Astrocyte (in vitro differentiated cells and primary cell): ENCODE measurements at regions not wholly inside any gene's neighbourhood (a gene's known extent, or its start where the extent isn't known, plus 50 kb on each side); places are given as distances from the start of the nearest gene placed in this dataset.
"Not testable (repeated sequence)": the region's sequence is repeated elsewhere in the genome, so short reads cannot be mapped to it uniquely, and the experiment has no call there.

ENCODE experiments used
- DNase-seq: peaks from one replicate; pipeline ENCODE4 v3.0.0-alpha.2; 2010; ENCODE audit warnings: low read depth
- FAIRE-seq: peaks from 2 replicates; lab custom pipeline; 2011; peaks lifted over from hg19 to GRCh38; lab: Jason Lieb, UNC
- H2AFZ ChIP-seq: 2 replicates; pipeline ENCODE4 v1.6.0; 2012; ENCODE audit warnings: low read depth, low read length, inconsistent platforms
- H3K27ac ChIP-seq: 2 replicates; pipeline ENCODE4 v1.5.1; 2011; ENCODE audit warnings: low read depth, low read length, inconsistent platforms
- H3K27me3 ChIP-seq: 2 replicates; pipeline ENCODE4 v1.6.0; 2011; ENCODE audit warnings: low read length, inconsistent platforms; ENCODE audit not compliant: insufficient read depth
- H3K36me3 ChIP-seq: 2 replicates; pipeline ENCODE4 v1.5.1; 2011; ENCODE audit warnings: low read length, inconsistent platforms; ENCODE audit not compliant: insufficient read depth
- H3K4me1 ChIP-seq: 2 replicates; pipeline ENCODE4 v1.5.1; 2011; ENCODE audit warnings: low read length, inconsistent platforms; ENCODE audit not compliant: insufficient read depth
- H3K4me2 ChIP-seq: 2 replicates; pipeline ENCODE4 v1.6.0; 2012; ENCODE audit warnings: low read length, inconsistent platforms
- H3K4me3 ChIP-seq: 2 replicates; pipeline ENCODE4 v1.5.1; 2011; ENCODE audit warnings: low read depth, mild to moderate bottlenecking, low read length, inconsistent platforms; ENCODE audit not compliant: insufficient read depth
- H3K79me2 ChIP-seq: 2 replicates; pipeline ENCODE4 v1.6.0; 2012; ENCODE audit warnings: mild to moderate bottlenecking, low read length, inconsistent platforms; ENCODE audit not compliant: insufficient read depth
- H3K9ac ChIP-seq: 2 replicates; pipeline ENCODE4 v1.6.0; 2012; ENCODE audit warnings: mild to moderate bottlenecking, low read length, inconsistent platforms
- H3K9me3 ChIP-seq: 2 replicates; pipeline ENCODE4 v1.5.1; 2012; ENCODE audit warnings: low read depth, mild to moderate bottlenecking, low read length, inconsistent platforms; ENCODE audit not compliant: insufficient read depth
- H4K20me1 ChIP-seq: 2 replicates; pipeline ENCODE4 v1.6.0; 2012; ENCODE audit warnings: low read length, inconsistent platforms; ENCODE audit not compliant: insufficient read depth
- H3K27ac Mint-ChIP-seq: one replicate; pipeline ENCODE4 v1.8.0; 2021; ENCODE audit warnings: mild to moderate bottlenecking, mixed read lengths; ENCODE audit not compliant: unreplicated experiment
- H3K27me3 Mint-ChIP-seq: one replicate; pipeline ENCODE4 v1.8.0; 2021; ENCODE audit warnings: low read depth, mixed read lengths; ENCODE audit not compliant: unreplicated experiment
- H3K36me3 Mint-ChIP-seq: one replicate; pipeline ENCODE4 v1.8.0; 2021; ENCODE audit warnings: low read depth, mixed read lengths; ENCODE audit not compliant: unreplicated experiment
- H3K4me1 Mint-ChIP-seq: one replicate; pipeline ENCODE4 v1.8.0; 2021; ENCODE audit warnings: low read depth, mixed read lengths; ENCODE audit not compliant: unreplicated experiment
- H3K4me3 Mint-ChIP-seq: one replicate; pipeline ENCODE4 v1.8.0; 2021; ENCODE audit warnings: mild to moderate bottlenecking, moderate library complexity, mixed read lengths; ENCODE audit not compliant: unreplicated experiment
- H3K9me3 Mint-ChIP-seq: one replicate; pipeline ENCODE4 v1.8.0; 2021; ENCODE audit warnings: mild to moderate bottlenecking, mixed read lengths; ENCODE audit not compliant: unreplicated experiment
- EZH2 ChIP-seq: IDR thresholded peaks from 2 replicates; pipeline ENCODE4 v1.6.1; 2012; ENCODE audit warnings: mild to moderate bottlenecking, low read length, inconsistent platforms; ENCODE audit not compliant: insufficient read depth
- TF ChIP-seq, protein P1 (sequence below): IDR thresholded peaks from 2 replicates; pipeline ENCODE4 v1.5.1; 2011; ENCODE audit warnings: low read depth, mild to moderate bottlenecking, inconsistent platforms, low read length, moderate library complexity; ENCODE audit not compliant: insufficient read depth

DNA sequence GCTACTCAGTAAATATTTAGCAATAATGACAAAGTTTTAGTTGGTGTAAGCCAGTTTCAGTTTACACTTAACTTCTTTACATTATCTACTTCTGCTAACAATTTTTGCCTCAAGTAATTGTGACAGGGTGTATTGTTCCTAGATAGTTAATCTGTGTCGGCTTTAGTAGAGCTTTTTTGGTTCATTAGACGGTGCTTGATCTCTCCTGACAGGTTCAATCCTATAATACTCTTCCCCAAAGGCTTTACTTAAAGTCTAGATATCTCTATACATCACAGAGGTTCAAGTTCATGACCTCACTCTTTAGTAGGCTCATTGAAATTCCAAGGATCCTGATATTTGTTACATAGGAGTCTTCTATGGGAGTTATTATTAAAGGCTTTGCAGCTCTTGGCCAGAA is 365.6 kb upstream of the DPPA4 start:
- no peaks in the 10 kb centered on the region for H3K79me2 ChIP-seq

GRCh38 chr3:109705133-109705532 is 367.8 kb upstream of the DPPA4 start:
- H3K9me3 Mint-ChIP-seq, H3K4me3 ChIP-seq, H3K27ac ChIP-seq, DNase-seq, H3K79me2 ChIP-seq, H3K4me2 ChIP-seq, H3K36me3 Mint-ChIP-seq, H3K4me3 Mint-ChIP-seq, H3K27me3 ChIP-seq, H3K27me3 Mint-ChIP-seq, H4K20me1 ChIP-seq, H3K36me3 ChIP-seq, H2AFZ ChIP-seq, H3K27ac Mint-ChIP-seq, FAIRE-seq, H3K9me3 ChIP-seq, H3K9ac ChIP-seq: not testable (repeated sequence)
- peaks cover 10% of the 10 kb centered on the region for H3K4me1 ChIP-seq
- H3K4me1 Mint-ChIP-seq, result peaks cover 11% of the 10 kb centered on the region

More for the DNA sequence above, 365.6 kb upstream of the DPPA4 start:
- DNase-seq (no peak), FAIRE-seq (no peak)
- TF ChIP-seq, protein P1, sequence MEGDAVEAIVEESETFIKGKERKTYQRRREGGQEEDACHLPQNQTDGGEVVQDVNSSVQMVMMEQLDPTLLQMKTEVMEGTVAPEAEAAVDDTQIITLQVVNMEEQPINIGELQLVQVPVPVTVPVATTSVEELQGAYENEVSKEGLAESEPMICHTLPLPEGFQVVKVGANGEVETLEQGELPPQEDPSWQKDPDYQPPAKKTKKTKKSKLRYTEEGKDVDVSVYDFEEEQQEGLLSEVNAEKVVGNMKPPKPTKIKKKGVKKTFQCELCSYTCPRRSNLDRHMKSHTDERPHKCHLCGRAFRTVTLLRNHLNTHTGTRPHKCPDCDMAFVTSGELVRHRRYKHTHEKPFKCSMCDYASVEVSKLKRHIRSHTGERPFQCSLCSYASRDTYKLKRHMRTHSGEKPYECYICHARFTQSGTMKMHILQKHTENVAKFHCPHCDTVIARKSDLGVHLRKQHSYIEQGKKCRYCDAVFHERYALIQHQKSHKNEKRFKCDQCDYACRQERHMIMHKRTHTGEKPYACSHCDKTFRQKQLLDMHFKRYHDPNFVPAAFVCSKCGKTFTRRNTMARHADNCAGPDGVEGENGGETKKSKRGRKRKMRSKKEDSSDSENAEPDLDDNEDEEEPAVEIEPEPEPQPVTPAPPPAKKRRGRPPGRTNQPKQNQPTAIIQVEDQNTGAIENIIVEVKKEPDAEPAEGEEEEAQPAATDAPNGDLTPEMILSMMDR, result no peak
- TF ChIP-seq EZH2, result no peak
- Histone ChIP-seq H3K27me3 (no peaks in the 10 kb centered on the region), H3K36me3 (no peaks in the 10 kb centered on the region), H3K27ac (no peak overlapping the region), H2AFZ (no peak overlapping the region), H4K20me1 (no peaks in the 10 kb centered on the region), H3K9me3 (no peaks in the 10 kb centered on the region), H3K9ac (no peak overlapping the region), H3K4me2 (peak overlapping the region; percentile 10), H3K4me1 (peaks cover 10% of the 10 kb centered on the region), H3K4me3 (no peak overlapping the region)
- Mint-ChIP-seq H3K4me3 (no peak overlapping the region), H3K27me3 (no peaks in the 10 kb centered on the region), H3K4me1 (peaks cover 11% of the 10 kb centered on the region), H3K27ac (no peak overlapping the region), H3K36me3 (no peaks in the 10 kb centered on the region), H3K9me3 (peaks cover 3% of the 10 kb centered on the region)

DNA sequence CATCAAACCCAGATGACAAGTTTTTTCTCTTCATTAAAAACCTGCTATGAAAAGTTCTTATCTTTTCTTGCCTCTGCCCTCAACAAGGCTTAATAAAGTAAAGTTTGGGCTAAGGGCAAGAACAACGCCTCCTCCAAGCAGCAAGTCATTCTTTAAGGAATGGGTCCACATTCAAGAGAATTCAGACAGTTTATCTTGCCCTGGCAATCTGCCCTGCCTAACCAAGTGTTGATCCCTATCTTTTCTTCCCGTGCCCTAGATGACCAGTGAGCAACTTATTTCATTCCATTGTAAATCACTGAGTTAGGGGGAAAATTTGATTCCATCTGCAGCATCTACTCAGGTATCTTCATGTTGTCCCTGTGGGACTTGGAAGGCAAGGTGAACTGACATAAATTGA is 370.3 kb upstream of the DPPA4 start:
- no peak overlapping the region for H3K4me3 ChIP-seq
- Mint-ChIP-seq H3K27me3 (no peaks in the 10 kb centered on the region), H3K4me3 (no peak overlapping the region), H3K36me3 (no peaks in the 10 kb centered on the region), H3K4me1 (peaks cover 6% of the 10 kb centered on the region), H3K9me3 (peaks cover 10% of the 10 kb centered on the region), H3K27ac (no peak overlapping the region)
- FAIRE-seq (no peak), DNase-seq (no peak)
- no peak overlapping the region for H3K27ac ChIP-seq
- no peaks in the 10 kb centered on the region for H4K20me1 ChIP-seq
- no peak overlapping the region for H3K9ac ChIP-seq
- no peaks in the 10 kb centered on the region for H3K79me2 ChIP-seq
- no peaks in the 10 kb centered on the region for H3K36me3 ChIP-seq
- no peak overlapping the region for H2AFZ ChIP-seq
- H3K27me3 ChIP-seq, result no peaks in the 10 kb centered on the region
- H3K4me1 ChIP-seq, result peaks cover 5% of the 10 kb centered on the region
- TF ChIP-seq EZH2, result no peak
- TF ChIP-seq, protein P1, result no peak
- no peak overlapping the region for H3K4me2 ChIP-seq
- H3K9me3 ChIP-seq, result no peaks in the 10 kb centered on the region
